ENCODE measurements at regions not wholly inside any gene's neighbourhood (a gene's known extent, or its start where the extent isn't known, plus 50 kb on each side); places are given as distances from the start of the nearest gene placed in this dataset.

GRCh38 chr2:220665108-220665471 lies 907.0 kb downstream of the EPHA4 start:
- TF ChIP-seq CTCF (IDR thresholded peaks at IDR 0.05; ENCODE audit: insufficient read depth, low read depth, low read length), result no peak
- H3K4me3 ChIP-seq (ENCODE audit: low read depth, low read length), result no peak overlapping the region
- DNase-seq (ENCODE audit: low read depth), result no peak

- H3K4me3 ChIP-seq (ENCODE audit: low read depth, low read length), result no peak overlapping the region
- DNase-seq (ENCODE audit: low read depth), result no peak
- TF ChIP-seq CTCF (IDR thresholded peaks at IDR 0.05; ENCODE audit: insufficient read depth, low read depth, low read length), result no peak
Observed at GRCh38 chr2:220669324-220669723, 902.8 kb downstream of the EPHA4 start.

GRCh38 chr2:220670511-220670910 lies 901.6 kb downstream of the EPHA4 start:
- TF ChIP-seq CTCF (IDR thresholded peaks at IDR 0.05; ENCODE audit: insufficient read depth, low read depth, low read length), result no peak
- DNase-seq (ENCODE audit: low read depth), result no peak
- H3K4me3 ChIP-seq (ENCODE audit: low read depth, low read length), result no peak overlapping the region

- no peak overlapping the region for H3K4me3 ChIP-seq (ENCODE audit: low read depth, low read length)
- no peak for DNase-seq (ENCODE audit: low read depth)
- no peak for TF ChIP-seq CTCF (IDR thresholded peaks at IDR 0.05; ENCODE audit: insufficient read depth, low read depth, low read length)
Observed at GRCh38 chr2:220673151-220673874, 898.8 kb downstream of the EPHA4 start.

- DNase-seq (ENCODE audit: low read depth), result no peak
- no peak for TF ChIP-seq CTCF (IDR thresholded peaks at IDR 0.05; ENCODE audit: insufficient read depth, low read depth, low read length)
- H3K4me3 ChIP-seq (ENCODE audit: low read depth, low read length), result no peak overlapping the region
Observed at GRCh38 chr2:220674033-220674432, 898.1 kb downstream of the EPHA4 start.

GRCh38 chr2:220676695-220677094 lies 895.4 kb downstream of the EPHA4 start:
- H3K4me3 ChIP-seq (ENCODE audit: low read depth, low read length), result no peak overlapping the region
- no peak for DNase-seq (ENCODE audit: low read depth)
- no peak for TF ChIP-seq CTCF (IDR thresholded peaks at IDR 0.05; ENCODE audit: insufficient read depth, low read depth, low read length)

GRCh38 chr2:220678943-220679342 lies 893.2 kb downstream of the EPHA4 start:
- H3K4me3 ChIP-seq (ENCODE audit: low read depth, low read length), result no peak overlapping the region
- no peak for TF ChIP-seq CTCF (IDR thresholded peaks at IDR 0.05; ENCODE audit: insufficient read depth, low read depth, low read length)

More at GRCh38 chr2:220678943-220679342, 893.2 kb downstream of the EPHA4 start:
- DNase-seq (ENCODE audit: low read depth), result no peak
